H1 (cell line): ENCODE measurements at regions not wholly inside any gene's neighbourhood (a gene's known extent, or its start where the extent isn't known, plus 50 kb on each side); places are given as distances from the start of the nearest gene placed in this dataset.

Experiments used
- CTCF ChIA-PET: fragments of 300-600 bp; sonication (Branson Sonifier 250); formaldehyde crosslinking; loops from one replicate; lab custom pipeline; 2021; ENCODE audit not compliant: partially characterized antibody; lab: Charles Lee
- POLR2A ChIA-PET: fragments of 300-600 bp; sonication (Branson Sonifier 250); formaldehyde crosslinking; loops from one replicate; lab custom pipeline; 2021; ENCODE audit warnings: inconsistent platforms; ENCODE audit not compliant: partially characterized antibody; lab: Charles Lee
- DNase-seq, 2 experiments: peaks; one replicate each; pipeline versions ENCODE4 v3.0.0 to v3.0.0-alpha.2; 2010 to 2022; ENCODE audit warnings: low spot score in 2 of 2, low read depth in 1 of 2, mixed read lengths in 1 of 2
- FAIRE-seq: peaks from 2 replicates; lab custom pipeline; 2011; peaks lifted over from hg19 to GRCh38; lab: Jason Lieb, UNC
- H2AFZ ChIP-seq: 2 replicates; pipeline ENCODE4 v1.8.1; 2012; ENCODE audit warnings: low read length, inconsistent platforms
- H2AK5ac ChIP-seq: 2 replicates; pipeline ENCODE4 v1.6.1; 2013; ENCODE audit warnings: low read depth, low read length
- H2BK120ac ChIP-seq: replicated peaks from 2 replicates; pipeline ENCODE3; 2013; ENCODE audit warnings: low read depth, low read length, inconsistent platforms
- H2BK12ac ChIP-seq: 2 replicates; pipeline ENCODE4 v1.6.1; 2013; ENCODE audit warnings: low read depth, low read length
- H2BK15ac ChIP-seq: 2 replicates; pipeline ENCODE4 v1.6.1; 2013; ENCODE audit warnings: low read length
- H2BK20ac ChIP-seq: 2 replicates; pipeline ENCODE4 v1.6.1; 2013; ENCODE audit warnings: low read length
- H2BK5ac ChIP-seq: 2 replicates; pipeline ENCODE4 v1.6.1; 2013; ENCODE audit warnings: low read depth, low read length
- H3K14ac ChIP-seq: 2 replicates; pipeline ENCODE4 v1.6.1; 2013; ENCODE audit warnings: inconsistent platforms; ENCODE audit not compliant: insufficient read length
- H3K18ac ChIP-seq: 2 replicates; pipeline ENCODE4 v1.6.1; 2013; ENCODE audit warnings: low read length; ENCODE audit errors: extremely low read depth
- H3K23ac ChIP-seq: 2 replicates; pipeline ENCODE4 v1.6.1; 2013; ENCODE audit warnings: inconsistent platforms; ENCODE audit not compliant: insufficient read length
- H3K23me2 ChIP-seq: 2 replicates; pipeline ENCODE4 v1.6.1; 2013; ENCODE audit warnings: low read depth, low read length
- H3K27ac ChIP-seq: 2 replicates; pipeline ENCODE4 v1.6.1; 2011; ENCODE audit warnings: low read depth, low read length, inconsistent platforms
- H3K27me3 ChIP-seq, 4 experiments: replicated peaks in 1 of 4; 1 replicate in 1 of 4; 2 replicates in 3 of 4; pipeline versions ENCODE4 v1.6.1 to v1.8.1; 2011 to 2013; ENCODE audit warnings: low read length in 3 of 4, mild to moderate bottlenecking in 3 of 4, inconsistent platforms in 2 of 4, mixed read lengths in 2 of 4, moderate library complexity in 1 of 4; ENCODE audit not compliant: control insufficient read depth in 3 of 4, insufficient read depth in 3 of 4; ENCODE audit errors: extremely low read depth in 1 of 4
- H3K36me3 ChIP-seq, 4 experiments: 2 replicates each; pipeline versions ENCODE4 v1.6.1 to v1.8.1; 2011 to 2013; ENCODE audit warnings: mild to moderate bottlenecking in 4 of 4, low read length in 3 of 4, moderate library complexity in 2 of 4, control low read depth in 1 of 4, inconsistent platforms in 1 of 4; ENCODE audit not compliant: insufficient read depth in 4 of 4, control insufficient read depth in 2 of 4
- H3K4ac ChIP-seq: replicated peaks from 2 replicates; pipeline ENCODE3; 2013; ENCODE audit warnings: low read length, low read depth, mixed read lengths, inconsistent platforms; ENCODE audit not compliant: insufficient read length
- H3K4me1 ChIP-seq, 4 experiments: replicated peaks in 1 of 4; 1 replicate in 1 of 4; 2 replicates in 3 of 4; pipeline versions ENCODE4 v1.6.1 to v1.8.1; 2011 to 2013; ENCODE audit warnings: low read length in 3 of 4, inconsistent platforms in 2 of 4, mixed read lengths in 1 of 4; ENCODE audit not compliant: insufficient read depth in 4 of 4, control insufficient read depth in 3 of 4
- H3K4me2 ChIP-seq, 2 experiments: 2 replicates each; pipeline versions ENCODE4 v1.6.1 to v1.8.1; 2011 to 2013; ENCODE audit warnings: low read depth in 2 of 2, low read length in 2 of 2, control low read depth in 1 of 2, inconsistent platforms in 1 of 2, mild to moderate bottlenecking in 1 of 2; ENCODE audit not compliant: insufficient read depth in 1 of 2
- H3K4me3 ChIP-seq, 4 experiments: fragments of 200-600, 300-600 bp in 1 of 4; sonication (generic), shearing (Covaris generic), sonication (Bioruptor Twin) in 1 of 4; 2 replicates each; pipeline versions ENCODE4 v1.5.1 to v1.8.1; 2011 to 2016; ENCODE audit warnings: low read length in 4 of 4, low read depth in 3 of 4, control low read depth in 2 of 4, inconsistent platforms in 2 of 4, mild to moderate bottlenecking in 2 of 4, mixed read lengths in 1 of 4, moderate library complexity in 1 of 4; ENCODE audit not compliant: insufficient read depth in 2 of 4; ENCODE audit errors: extremely low read depth in 1 of 4
- H3K56ac ChIP-seq: replicated peaks from 2 replicates; pipeline ENCODE3; 2013; ENCODE audit warnings: low read depth, mild to moderate bottlenecking, mixed read lengths, low read length, inconsistent platforms; ENCODE audit not compliant: insufficient read length
- H3K79me1 ChIP-seq: 2 replicates; pipeline ENCODE4 v1.6.1; 2013; ENCODE audit warnings: low read depth, low read length, control low read depth
- H3K79me2 ChIP-seq, 2 experiments: 2 replicates each; pipeline versions ENCODE4 v1.6.1 to v1.8.1; 2012 to 2013; ENCODE audit warnings: low read length in 2 of 2, mild to moderate bottlenecking in 2 of 2, inconsistent platforms in 1 of 2; ENCODE audit not compliant: insufficient read depth in 2 of 2, control insufficient read depth in 1 of 2
- H3K9ac ChIP-seq, 4 experiments: replicated peaks in 1 of 4; 1 replicate in 1 of 4; 2 replicates in 3 of 4; pipeline versions ENCODE4 v1.6.1 to v1.8.1; 2011 to 2013; ENCODE audit warnings: low read depth in 3 of 4, low read length in 3 of 4, control low read depth in 2 of 4, mild to moderate bottlenecking in 2 of 4, moderate library complexity in 2 of 4, inconsistent platforms in 1 of 4; ENCODE audit errors: extremely low read depth in 1 of 4
- H3K9me3 ChIP-seq, 2 experiments: 2 replicates each; pipeline versions ENCODE4 v1.6.1 to v1.8.1; 2012 to 2013; ENCODE audit warnings: mild to moderate bottlenecking in 2 of 2, moderate library complexity in 2 of 2, control low read depth in 1 of 2, inconsistent platforms in 1 of 2, low read depth in 1 of 2, low read length in 1 of 2, mixed read lengths in 1 of 2; ENCODE audit not compliant: insufficient read depth in 2 of 2
- H4K20me1 ChIP-seq, 2 experiments: replicated peaks in 1 of 2; 2 replicates each; pipeline versions ENCODE3 to v1.8.1; 2011 to 2013; ENCODE audit warnings: inconsistent platforms in 2 of 2, low read length in 2 of 2, mild to moderate bottlenecking in 1 of 2; ENCODE audit not compliant: insufficient read depth in 2 of 2, control insufficient read depth in 1 of 2
- H4K5ac ChIP-seq: 2 replicates; pipeline ENCODE4 v1.6.1; 2013; ENCODE audit warnings: low read length, low read depth, mixed read lengths, inconsistent platforms; ENCODE audit not compliant: insufficient read length
- H4K8ac ChIP-seq: 2 replicates; pipeline ENCODE4 v1.8.0; 2013; ENCODE audit warnings: mild to moderate bottlenecking, moderate library complexity, low read length, inconsistent platforms; ENCODE audit not compliant: insufficient read depth; ENCODE audit errors: extremely low read depth
- H4K91ac ChIP-seq: replicated peaks from 2 replicates; pipeline ENCODE3; 2013; ENCODE audit warnings: low read length, mixed read lengths, inconsistent platforms; ENCODE audit not compliant: insufficient read length
- E2F6 ChIP-seq: IDR thresholded peaks from 2 replicates; pipeline ENCODE4 v1.6.1; 2012; ENCODE audit warnings: inconsistent platforms
- MAFK ChIP-seq: IDR thresholded peaks from 2 replicates; pipeline ENCODE4 v1.6.1; 2012; ENCODE audit warnings: low read depth, mild to moderate bottlenecking, improper control_type of control experiment, low read length
- SP1 ChIP-seq: IDR thresholded peaks from 2 replicates; pipeline ENCODE4 v1.6.1; 2011; ENCODE audit warnings: low read depth, low read length
- SP2 ChIP-seq: IDR thresholded peaks from 2 replicates; pipeline ENCODE4 v1.6.1; 2012; ENCODE audit warnings: mild to moderate bottlenecking, low read length, inconsistent platforms
- SRF ChIP-seq: IDR thresholded peaks from 2 replicates; pipeline ENCODE4 v1.6.1; 2011; ENCODE audit warnings: mild to moderate bottlenecking, low read depth, low read length, moderate library complexity
- TAF1 ChIP-seq: IDR thresholded peaks from 2 replicates; pipeline ENCODE4 v1.6.1; 2011; ENCODE audit warnings: mild to moderate bottlenecking, low read depth, low read length
- WGBS, 2 experiments: shearing (Covaris generic) in 1 of 2; methylation state at CpG; one replicate each; pipeline versions ENCODE4 v1.1.6 to v1.1.7; 2013 to 2015; ENCODE audit warnings: low lambda C conversion rate in 2 of 2, mixed read lengths in 2 of 2, inconsistent platforms in 1 of 2, low coverage in 1 of 2, missing lambda C conversion rate in 1 of 2; ENCODE audit not compliant: insufficient replicate concordance in 2 of 2, insufficient coverage in 1 of 2, insufficient read length in 1 of 2; ENCODE audit errors: extremely low coverage in 1 of 2, missing lambda C conversion rate in 1 of 2; 5-methylcytosine and 5-hydroxymethylcytosine counted together

GRCh38 chr9:119934497-119934896 lies 565.3 kb upstream of the BRINP1 start:
- no peak overlapping the region for H4K91ac ChIP-seq
- 90% methylated on average over 4 of the region's 4 CpGs; no CpG with 5 or more reads in 1 of the 2 experiments for WGBS, 2 experiments
- H3K14ac ChIP-seq = no peak overlapping the region
- no peaks in the 10 kb centered on the region for H3K23me2 ChIP-seq
- peaks cover 0 to 5% (median 0%) of the 10 kb centered on the region in 4 experiments; a peak in 1 of 7 replicates for H3K4me1 ChIP-seq
- H2BK5ac ChIP-seq = no peak overlapping the region
- H3K27ac ChIP-seq = no peak overlapping the region
- H4K5ac ChIP-seq = no peak overlapping the region
- ChIA-PET CTCF (interaction anchor here (0.9 to 2.6 kb wide), 6 partner anchors 13 to 174 kb away, joined by 3 to 7 read pairs (median 4); no protein-coding TSS in a partner anchor), POLR2A (no interaction called here)
- H3K4me2 ChIP-seq = no peak overlapping the region
- DNase-seq = no peak
- no peaks in the 10 kb centered on the region for H3K27me3 ChIP-seq
- H3K4me3 ChIP-seq = no peak overlapping the region
- no peaks in the 10 kb centered on the region for H4K20me1 ChIP-seq
- no peaks in the 10 kb centered on the region for H3K9me3 ChIP-seq
- no peak overlapping the region for H2AFZ ChIP-seq
- H2AK5ac ChIP-seq = no peak overlapping the region
- no peak overlapping the region for H2BK12ac ChIP-seq
- no peak for FAIRE-seq
- H2BK15ac ChIP-seq = no peak overlapping the region
- H3K79me2 ChIP-seq = no peaks in the 10 kb centered on the region
- no peak overlapping the region for H2BK120ac ChIP-seq
- no peaks in the 10 kb centered on the region for H3K36me3 ChIP-seq
- H3K18ac ChIP-seq = no peak overlapping the region
- H4K8ac ChIP-seq = no peak overlapping the region
- no peak for TF ChIP-seq SP2
- TF ChIP-seq SP1 = no peak
- no peak for TF ChIP-seq E2F6
- no peak for TF ChIP-seq TAF1
- TF ChIP-seq MAFK = no peak
- no peak for TF ChIP-seq SRF
- H3K4ac ChIP-seq = no peak overlapping the region
- H3K9ac ChIP-seq = no peak overlapping the region
- H2BK20ac ChIP-seq = no peak overlapping the region
- no peaks in the 10 kb centered on the region for H3K79me1 ChIP-seq
- H3K56ac ChIP-seq = no peak overlapping the region
- H3K23ac ChIP-seq = no peak overlapping the region
